DND-41 (cell line): ENCODE measurements at regions not wholly inside any gene's neighbourhood (a gene's known extent, or its start where the extent isn't known, plus 50 kb on each side); places are given as distances from the start of the nearest gene placed in this dataset.

Source experiments
- EZH2 ChIP-seq: IDR thresholded peaks from 3 replicates; pipeline ENCODE4 v1.6.1; 2012; ENCODE audit warnings: borderline replicate concordance, low read depth, mild to moderate bottlenecking, moderate library complexity, low read length, inconsistent platforms; ENCODE audit not compliant: severe bottlenecking
- TF ChIP-seq, protein P1 (sequence below): IDR thresholded peaks from 2 replicates; pipeline ENCODE4 v1.5.1; 2012; ENCODE audit warnings: borderline replicate concordance, low read length, moderate library complexity, mild to moderate bottlenecking; ENCODE audit not compliant: poor library complexity, severe bottlenecking; ENCODE audit errors: extremely low read depth

DNA sequence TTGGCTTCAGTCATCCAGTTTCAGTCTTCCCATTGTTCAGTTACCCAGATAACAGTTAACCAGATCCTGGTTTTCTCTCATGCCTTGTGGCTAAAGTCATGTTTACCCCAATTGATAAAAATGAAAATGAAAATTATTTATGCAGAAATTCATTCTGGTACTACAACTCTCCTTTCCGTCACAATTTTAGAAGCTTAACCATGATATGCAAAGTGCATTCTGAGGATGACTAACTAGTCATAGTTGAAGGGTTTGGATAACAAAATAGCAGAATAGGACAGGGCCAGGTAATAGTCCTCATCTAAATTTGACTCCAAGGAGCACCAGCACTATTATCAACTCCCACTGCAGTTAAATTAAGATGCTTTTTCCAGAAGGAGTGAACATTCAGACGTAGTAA lies 94.7 kb downstream of the NTMT2 start:
- TF ChIP-seq, protein P1, sequence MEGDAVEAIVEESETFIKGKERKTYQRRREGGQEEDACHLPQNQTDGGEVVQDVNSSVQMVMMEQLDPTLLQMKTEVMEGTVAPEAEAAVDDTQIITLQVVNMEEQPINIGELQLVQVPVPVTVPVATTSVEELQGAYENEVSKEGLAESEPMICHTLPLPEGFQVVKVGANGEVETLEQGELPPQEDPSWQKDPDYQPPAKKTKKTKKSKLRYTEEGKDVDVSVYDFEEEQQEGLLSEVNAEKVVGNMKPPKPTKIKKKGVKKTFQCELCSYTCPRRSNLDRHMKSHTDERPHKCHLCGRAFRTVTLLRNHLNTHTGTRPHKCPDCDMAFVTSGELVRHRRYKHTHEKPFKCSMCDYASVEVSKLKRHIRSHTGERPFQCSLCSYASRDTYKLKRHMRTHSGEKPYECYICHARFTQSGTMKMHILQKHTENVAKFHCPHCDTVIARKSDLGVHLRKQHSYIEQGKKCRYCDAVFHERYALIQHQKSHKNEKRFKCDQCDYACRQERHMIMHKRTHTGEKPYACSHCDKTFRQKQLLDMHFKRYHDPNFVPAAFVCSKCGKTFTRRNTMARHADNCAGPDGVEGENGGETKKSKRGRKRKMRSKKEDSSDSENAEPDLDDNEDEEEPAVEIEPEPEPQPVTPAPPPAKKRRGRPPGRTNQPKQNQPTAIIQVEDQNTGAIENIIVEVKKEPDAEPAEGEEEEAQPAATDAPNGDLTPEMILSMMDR, result no peak
- TF ChIP-seq EZH2, result no peak
